Hematopoietic multipotent progenitor cell treated with erythropoietin and hydrocortisone succinate and interleukin-3 and kit ligand, for 6 days (in vitro differentiated cells): ENCODE measurements at regions not wholly inside any gene's neighbourhood (a gene's known extent, or its start where the extent isn't known, plus 50 kb on each side); places are given as distances from the start of the nearest gene placed in this dataset.
A peak's percentile ranks its signal among the peaks of the same experiment; 100 is the strongest.
"Not testable (repeated sequence)": the region's sequence is repeated elsewhere in the genome, so short reads cannot be mapped to it uniquely, and the experiment has no call there.

Experiments
- DNase-seq: peaks from one replicate; pipeline ENCODE4 v3.0.0-alpha.2; 2015

DNA sequence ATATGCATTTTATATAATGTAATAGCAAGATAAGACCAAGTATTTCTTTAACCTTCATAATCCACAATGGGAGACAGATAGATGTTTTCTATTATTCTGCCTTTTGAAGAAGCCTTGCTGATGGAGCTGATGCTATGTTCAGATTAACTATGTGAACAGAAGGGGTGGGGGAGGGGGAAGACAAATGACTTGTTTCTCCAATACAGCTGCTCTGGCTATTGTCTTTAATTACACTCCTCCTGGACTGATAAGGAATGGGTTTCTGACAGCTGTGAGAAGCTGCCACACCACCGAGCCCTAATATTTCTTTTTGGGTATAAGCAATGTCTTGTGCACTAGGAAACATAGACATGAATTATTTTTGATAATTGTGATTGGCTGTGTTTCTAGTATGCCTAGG is 62.0 kb downstream of the CAVIN4 start:
- peak; percentile 91 for DNase-seq

DNA sequence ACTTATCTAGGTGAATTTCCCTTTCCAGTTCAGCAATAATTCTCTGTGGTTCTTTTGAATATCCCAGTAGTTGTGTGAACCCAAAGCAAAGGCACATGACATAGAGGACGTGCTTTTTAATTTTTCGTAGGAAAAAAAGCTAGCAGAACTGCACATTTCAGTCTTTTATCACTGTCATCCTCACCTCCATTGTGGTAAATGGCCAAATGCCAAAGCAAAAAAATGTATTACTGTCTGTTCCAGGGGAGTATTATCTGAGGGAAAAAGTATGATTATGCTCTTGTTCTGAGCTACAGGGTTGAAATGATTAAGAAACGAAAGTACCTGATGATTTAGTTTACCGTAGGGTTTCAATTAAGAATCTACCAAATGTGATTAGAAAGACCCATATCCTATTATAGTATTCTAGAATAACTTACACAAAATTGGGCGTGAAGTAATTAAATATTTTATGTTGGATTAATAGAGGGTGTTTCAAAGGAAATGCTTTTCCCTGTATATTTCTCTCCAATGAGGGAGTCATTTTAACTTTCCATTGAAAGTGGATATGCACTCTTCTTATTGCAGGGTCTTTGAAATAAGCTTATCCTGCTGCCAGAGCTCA is 62.7 kb downstream of the CAVIN4 start:
- peak; percentile 88 for DNase-seq

DNA sequence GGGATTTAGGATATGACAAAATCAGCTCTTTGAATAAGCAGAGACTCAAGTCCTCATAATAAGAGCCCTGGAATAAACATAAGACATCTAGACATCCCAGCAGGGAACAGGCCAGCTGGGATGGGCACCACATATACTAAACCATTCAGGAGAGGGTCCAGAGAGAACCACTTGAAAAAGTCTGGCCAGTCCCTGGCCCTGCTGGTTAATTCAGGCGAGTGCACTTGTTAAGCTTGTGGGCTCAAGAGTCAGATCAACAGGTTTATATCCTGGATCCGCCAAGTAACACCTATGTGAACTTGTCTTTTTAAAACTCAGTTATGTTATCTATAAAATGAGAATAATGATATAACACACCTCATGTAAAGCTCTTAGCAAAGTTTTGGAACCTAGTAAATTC is 63.3 kb downstream of the CAVIN4 start:
- no peak for DNase-seq

DNA sequence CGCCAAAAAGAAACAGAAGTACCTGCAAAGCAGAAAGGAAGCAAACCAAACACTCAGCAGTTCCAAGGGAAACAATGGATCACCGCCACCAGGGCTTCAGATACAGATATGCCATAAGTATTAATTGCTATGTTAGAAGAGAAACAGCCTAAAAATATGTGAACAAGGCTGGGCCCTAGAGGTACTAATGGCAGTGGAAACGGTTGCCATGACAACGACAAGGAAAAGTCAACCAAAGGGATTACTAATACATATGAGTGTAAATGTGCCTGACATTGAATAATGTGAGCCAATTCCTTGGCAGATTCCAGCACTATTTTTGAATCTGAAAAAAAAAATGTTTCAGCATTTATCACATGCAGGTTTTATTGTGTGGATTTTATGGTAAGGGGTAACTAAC is 75.0 kb downstream of the CAVIN4 start:
- DNase-seq = no peak

DNA sequence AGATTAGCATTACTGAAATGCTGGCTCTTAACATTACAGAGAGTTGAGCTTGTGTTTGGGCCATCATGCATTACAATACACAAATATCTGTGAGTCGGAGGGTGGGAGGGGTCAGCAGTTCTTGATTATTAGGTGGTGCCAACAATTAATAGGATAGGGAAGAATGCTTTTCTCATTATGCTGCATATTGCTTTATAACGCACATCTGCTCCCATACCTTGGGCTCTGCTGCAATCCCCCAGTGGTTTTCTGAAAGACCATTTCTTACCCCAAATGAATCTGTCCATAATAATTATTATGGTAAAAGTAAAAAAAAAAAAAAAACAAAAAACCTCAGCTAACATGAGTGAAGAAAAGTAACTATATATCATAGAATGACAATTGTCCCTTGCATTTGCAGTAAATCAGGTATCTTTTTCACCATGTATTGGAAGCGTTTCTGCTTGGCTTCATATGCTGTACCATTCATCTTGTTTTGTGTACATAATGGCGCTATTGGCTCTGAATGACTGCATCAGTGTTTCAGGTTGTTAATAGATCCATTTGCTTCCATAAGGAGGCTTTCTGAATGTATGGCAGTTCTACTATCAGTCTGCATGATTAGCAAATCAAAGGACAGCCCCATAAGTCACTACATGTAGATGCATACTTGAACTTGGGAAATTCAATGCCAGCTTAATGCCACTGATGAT is 75.9 kb downstream of the CAVIN4 start:
- no peak for DNase-seq

DNA sequence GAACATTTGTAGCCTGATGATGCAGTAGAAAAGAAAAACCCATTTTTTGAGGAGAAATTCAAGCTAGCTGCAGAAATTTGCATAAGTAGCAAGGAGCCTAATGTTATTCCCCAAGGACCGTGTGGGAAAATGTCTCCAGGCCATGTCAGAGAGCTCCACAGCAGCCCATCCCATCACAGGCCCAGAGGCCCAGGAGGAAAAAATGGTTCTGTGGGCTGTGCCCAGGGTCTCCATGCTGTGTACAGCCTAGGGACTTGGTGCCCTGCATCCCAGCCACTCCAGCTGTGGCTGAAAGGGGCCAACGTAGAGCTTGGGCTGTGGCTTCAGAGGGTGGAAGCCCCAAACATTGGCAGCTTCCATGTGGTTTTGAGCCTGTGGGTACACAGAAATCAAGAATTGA is 79.0 kb downstream of the CAVIN4 start:
- not testable (repeated sequence) for DNase-seq

DNA sequence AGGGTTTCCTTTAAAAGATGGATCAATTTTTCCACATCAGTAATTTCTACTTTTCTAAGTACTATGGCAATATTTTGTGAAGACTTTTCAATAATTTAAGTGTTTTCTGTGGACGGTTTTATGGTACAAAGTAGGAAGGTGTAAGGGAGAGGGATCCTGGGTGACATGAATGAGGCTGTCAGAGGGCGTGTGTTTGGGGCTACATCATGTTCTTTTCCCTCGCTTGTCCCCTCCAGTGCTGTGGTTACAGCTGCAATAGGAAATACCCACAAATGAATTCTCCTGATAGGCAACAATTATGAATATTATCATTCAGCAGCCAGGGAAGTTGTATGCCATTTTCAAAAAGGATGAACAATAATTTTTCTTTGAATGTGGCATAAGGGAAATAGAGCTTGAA is 83.8 kb downstream of the CAVIN4 start:
- no peak for DNase-seq

DNA sequence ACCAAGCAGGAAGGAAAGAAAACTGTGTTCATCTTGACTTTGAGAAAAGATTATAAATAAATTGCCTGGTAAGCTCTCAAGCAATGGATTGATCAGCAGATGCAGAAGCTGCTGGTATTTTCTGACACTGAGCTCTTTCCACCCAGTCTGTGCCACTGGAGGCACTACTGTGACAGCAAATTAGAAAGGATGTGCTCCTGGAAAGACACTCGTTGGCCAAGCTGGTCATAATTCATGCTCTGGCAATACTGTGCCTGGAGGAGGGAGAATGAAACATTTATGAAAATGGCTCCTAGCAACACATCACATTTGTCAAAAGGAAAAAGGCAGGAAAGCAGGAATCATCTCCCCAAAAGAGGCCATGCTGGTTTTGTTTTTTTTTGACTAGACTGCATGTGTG is 84.2 kb downstream of the CAVIN4 start:
- no peak for DNase-seq

DNA sequence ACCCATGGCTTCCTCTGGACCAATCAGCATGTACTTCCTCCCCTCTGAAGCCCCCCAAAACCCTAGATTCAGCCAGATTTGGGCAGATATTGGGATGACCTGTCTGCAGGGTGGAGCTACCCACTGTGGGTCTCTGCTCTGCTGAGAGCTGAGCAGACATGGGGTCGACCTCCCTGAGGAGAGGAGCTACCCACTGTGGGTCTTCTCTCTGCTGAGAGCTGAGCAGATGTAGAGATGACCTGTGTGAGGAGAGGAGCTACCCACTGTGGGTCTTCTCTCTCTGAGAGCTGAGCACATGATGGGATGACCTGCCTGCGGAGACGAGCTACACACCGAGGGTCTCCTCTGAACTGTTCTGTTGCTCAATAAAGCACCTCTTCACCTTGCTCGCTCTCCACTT is 89.6 kb downstream of the CAVIN4 start:
- DNase-seq = no peak

DNA sequence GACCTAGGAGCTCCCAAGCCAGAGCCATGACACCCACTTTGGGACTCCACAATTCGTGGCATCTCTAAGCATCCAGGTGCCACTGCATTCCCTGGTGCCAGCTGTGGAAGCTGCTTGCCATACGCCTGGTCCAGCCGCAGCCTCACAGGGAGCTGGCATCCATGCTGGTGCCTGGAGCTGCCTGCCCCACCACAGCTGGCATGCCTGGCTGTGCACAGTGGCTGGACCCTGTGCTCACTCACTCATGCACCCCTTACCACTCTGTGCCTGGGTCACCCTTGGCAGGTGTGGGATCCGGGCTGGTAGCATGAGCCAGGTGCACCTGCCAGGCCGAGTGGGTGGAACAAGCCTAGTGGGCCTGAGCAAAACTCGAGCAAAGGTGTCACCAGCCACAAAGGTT is 90.1 kb downstream of the CAVIN4 start:
- DNase-seq = no peak

DNA sequence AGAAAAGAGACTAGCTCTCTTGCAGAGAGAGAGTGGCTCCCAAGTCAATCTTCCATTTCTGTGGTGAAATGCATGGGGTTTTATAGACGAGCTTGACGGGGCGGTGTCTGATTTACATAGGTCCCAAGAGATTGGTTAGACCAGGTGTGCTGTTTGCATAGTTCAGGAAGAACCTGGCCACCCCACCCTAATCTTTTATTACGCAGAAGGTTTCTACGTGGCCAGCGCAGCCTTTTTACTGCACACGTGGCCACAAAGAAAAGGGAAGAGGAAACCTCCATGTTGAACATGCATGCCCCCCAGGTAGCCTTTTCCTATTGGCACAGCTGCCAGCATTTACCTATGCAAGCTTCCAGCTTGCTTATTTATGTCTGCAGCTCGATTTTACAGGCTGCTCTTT is 92.1 kb downstream of the CAVIN4 start:
- DNase-seq = no peak

DNA sequence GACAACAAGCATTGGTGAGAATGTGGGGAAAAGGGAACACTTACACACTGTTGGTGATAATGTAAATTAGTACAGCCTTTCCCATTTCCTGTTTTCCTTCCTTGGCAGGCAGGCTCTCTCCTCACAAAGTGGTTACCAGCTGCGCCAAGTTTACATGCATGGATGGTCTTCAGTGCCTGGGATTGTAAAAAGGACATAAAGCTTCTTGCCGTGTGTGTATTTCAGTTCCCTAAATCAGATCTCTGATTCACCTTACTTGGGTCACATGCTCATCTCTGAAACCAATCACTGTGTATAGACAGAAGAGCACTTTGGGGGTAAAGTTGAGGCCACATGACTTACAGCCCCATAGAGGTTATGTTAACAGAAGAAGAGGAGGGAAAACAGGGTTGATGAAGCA is 92.8 kb downstream of the CAVIN4 start:
- no peak for DNase-seq

DNA sequence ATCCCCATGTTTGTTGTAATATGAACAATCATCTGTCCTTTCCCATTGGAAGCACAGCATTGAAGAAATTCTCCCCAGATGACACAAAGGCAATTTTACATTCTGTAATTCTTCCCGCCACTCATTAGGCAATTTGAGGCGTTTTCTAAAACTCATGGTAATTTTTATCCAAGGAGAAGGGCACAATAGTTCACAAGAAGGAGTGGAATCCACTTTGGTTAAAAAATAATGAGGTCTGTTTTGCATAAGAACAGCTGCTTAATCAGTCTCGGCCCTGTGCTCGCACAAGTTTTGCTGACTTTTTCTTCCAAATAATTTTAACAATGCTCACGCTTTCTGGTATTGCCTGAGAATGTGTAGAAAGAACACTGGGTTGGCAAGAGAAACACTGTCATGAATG is 94.0 kb downstream of the CAVIN4 start:
- DNase-seq = no peak

DNA sequence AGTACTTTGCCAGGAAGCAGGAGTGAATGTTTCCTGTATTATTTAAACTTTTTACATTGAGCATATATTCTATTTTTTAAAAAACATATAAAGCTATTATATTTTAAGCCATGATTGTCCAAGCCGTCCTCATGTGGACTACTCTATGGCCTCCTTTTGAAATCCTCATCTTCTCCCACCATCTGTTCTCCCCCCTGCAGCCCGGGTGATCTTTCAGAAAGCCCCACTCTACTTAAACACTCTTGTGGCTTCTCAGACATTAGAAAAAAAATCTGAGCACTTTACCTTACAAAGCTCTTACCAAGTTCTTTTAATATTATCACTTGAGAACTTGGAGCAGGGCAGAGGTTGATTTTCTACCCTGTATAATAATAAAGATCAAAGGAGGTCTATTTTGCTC is 95.4 kb downstream of the CAVIN4 start:
- no peak for DNase-seq

DNA sequence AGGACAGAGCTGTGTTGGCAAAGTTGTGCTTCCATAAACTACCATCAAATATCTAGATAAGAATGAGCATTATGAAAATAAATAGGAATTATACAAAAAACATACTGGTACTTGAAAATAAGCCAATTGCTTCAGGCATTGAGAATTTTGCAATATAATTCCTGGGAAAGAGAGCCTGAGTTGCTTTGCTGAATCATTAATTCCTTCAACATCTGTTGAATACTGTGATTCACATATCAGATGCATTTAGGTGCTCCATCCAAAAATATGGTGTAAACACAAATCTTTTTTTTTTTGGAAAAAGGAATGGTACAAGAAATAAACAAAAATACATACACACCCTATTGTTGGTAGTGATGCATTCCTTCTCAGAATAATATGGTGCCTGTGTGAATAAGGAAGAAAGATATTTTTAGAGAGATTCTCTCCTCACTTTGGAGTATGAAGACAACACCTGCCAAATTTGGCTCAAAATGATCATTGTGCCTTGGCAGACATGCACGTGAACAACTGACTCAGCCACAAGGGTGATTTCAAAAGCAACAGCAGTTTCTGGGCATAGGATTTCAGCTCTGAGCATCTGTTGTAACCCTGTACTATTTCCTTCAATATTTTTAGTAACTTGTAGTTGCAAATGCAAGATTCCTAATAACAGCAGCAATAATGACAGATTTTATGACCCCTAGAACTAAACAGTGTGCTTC is 96.7 kb downstream of the CAVIN4 start:
- DNase-seq = no peak

DNA sequence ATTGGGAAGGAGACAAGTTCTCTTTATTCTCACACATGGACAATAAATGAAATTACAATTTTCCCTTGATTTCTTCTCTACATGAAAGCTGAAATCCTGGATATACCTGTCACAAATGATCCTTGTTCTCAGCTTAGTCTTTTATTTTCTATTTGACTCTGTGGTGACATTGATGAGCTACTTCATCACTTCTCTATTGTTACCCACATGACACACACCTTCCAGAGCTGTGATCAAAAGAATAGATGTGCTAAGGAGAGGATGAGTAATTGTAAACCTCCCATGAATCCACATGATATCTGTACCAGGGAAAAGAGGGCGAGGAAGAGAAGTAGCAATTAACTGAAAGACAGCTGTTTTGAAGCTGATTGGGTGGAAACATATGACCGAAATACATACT is 102.0 kb downstream of the CAVIN4 start:
- no peak for DNase-seq

DNA sequence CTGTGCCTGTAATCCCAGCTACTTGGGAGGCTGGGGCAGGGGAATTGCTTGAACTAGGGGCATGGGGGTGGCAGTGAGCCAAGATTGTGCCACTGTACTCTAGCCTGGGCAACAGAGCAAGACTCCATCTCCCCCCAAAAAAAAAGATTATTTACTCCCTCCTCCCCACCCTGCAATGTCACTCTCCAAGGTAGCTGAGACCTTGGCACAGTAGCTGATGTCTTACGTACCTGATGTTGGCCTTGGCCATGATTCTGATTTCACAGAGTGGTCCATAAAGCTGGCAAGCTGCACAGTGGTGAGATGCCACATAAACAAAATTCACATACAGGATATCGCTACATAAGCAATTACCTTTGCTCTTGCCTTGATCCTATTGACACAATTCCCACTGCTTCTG is 108.5 kb downstream of the CAVIN4 start:
- no peak for DNase-seq

DNA sequence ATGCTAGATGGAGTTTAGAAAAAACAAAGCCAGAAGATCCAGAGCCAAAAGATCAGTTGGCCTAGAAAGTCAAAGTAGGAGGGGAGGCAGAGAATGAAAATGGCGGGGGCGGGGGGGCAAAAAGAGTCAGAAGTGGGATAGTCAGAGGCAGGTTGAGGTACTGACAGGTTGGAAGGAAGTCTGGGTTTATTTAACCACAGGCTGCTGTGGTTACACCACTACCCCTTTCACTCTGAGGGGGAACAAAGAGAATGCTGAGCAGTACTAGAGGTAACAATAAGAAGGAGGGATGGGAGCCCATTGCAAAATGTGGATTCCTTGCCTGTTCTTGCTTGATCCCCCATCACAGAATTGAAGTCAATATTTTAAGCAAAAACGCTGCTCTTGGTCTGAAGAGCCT is 111.8 kb downstream of the CAVIN4 start:
- DNase-seq = no peak

DNA sequence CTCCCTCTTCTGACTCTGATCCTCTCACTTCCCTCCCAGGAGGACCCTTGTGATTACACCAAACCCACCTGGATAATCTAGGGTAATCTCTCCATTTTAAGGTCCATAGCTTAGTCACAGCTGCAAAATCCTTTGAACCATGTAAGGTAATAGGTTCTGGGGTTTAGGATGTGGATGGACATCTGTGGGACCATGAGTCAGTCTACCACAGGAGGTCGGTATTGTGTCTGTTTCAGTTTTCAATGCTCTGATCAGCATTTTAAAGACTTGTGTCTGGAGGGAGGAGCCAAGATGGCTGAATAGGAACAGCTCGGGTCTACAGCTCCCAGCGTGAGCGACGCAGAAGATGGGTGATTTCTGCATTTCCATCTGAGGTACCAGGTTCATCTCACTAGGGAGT is 112.6 kb downstream of the CAVIN4 start:
- DNase-seq = no peak

DNA sequence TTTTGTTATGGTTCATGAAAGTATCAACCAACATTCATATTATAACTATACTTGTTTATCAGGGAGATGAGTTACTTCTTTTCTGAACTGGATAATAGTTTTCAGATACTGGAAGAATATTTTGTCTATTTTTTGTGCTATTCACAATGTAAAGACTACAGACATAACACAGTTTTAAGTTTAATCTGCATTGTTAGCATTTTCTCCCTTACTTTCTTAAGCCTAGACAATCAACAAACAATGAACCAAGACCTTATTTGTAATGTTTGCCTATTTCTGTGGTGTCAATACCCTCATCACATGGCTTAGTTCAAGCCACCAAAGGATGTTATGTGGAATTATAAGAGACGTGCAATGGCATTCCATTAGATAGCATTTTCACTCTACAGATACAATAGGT is 119.5 kb downstream of the CAVIN4 start:
- no peak for DNase-seq

DNA sequence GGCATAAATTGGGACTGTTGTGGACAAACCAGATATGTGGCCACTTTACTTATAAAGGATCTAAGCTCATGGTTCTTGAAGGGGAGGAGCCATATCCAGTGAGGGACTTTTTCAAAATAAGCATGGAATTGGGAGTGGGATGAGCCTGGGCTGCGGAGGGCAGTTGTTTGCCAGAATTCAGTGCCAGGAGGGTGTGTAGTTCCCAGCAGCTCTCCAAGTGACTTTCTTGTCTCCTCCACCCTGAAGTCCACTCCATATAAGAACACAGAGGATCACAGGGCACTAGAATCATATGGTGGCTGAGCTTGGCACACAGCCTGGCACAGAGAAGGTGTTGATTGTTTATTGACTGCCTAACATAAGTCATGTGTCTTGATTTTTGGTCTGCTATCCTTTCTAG is 121.1 kb downstream of the CAVIN4 start:
- no peak for DNase-seq

DNA sequence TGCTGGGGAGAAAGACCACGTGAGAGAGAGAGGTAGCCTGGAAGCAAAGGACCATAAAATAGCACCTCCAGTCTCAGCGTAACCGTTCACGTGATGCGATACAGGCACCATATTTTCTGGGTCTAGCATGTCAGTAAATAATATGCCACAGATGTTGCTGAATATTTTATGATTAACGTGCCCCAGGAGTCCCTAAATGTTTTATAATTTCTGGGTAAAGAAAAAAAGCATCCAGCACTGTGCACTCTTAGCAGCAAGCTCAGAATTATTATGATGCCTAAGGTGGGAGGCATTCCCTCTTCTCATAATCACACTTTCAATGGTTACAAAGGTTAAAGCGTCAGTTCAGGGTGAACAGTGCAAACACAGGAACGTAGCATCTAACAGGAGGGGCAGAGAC is 121.8 kb downstream of the CAVIN4 start:
- DNase-seq = no peak

DNA sequence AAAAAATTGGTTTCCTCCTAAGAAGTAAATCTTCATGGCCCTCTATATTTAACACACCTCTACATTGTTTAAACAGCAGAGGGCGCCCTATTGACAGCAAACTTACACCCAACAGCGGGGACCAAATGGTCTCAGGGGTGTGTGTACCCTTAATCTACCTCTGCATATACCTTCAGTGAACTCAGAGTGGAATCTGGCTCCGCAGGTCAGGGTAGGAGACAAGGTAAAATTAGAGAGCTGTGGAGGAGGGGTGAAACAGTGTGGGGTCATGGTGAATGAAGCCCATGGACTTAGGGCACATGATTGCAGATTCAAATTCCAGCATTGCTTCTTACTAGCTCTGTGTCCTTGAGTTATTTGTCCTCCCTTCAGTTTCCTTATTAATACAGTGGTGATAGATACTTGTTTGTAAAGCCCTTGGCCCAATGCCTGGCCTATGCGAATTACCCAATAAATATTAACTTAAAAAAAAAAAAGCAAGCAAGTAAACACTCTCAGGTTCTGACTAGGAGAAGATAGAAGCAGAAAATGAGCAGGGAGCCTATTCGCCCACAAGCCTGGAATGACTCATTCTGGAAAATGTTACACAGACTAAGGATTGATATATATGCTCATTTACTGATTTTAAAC is 122.9 kb downstream of the CAVIN4 start:
- DNase-seq = peak; percentile 75
